Fibroblast of skin of scalp (primary cell): ENCODE measurements at regions not wholly inside any gene's neighbourhood (a gene's known extent, or its start where the extent isn't known, plus 50 kb on each side); places are given as distances from the start of the nearest gene placed in this dataset.
A peak's percentile ranks its signal among the peaks of the same experiment; 100 is the strongest.

Experiments
- DNase-seq: peaks from one replicate; pipeline ENCODE4 v3.0.0-alpha.2; 2013

- DNase-seq = no peak
These were observed 587.4 kb upstream of the MDFIC2 start for GRCh38 chr3:70899816-70900215.

DNA sequence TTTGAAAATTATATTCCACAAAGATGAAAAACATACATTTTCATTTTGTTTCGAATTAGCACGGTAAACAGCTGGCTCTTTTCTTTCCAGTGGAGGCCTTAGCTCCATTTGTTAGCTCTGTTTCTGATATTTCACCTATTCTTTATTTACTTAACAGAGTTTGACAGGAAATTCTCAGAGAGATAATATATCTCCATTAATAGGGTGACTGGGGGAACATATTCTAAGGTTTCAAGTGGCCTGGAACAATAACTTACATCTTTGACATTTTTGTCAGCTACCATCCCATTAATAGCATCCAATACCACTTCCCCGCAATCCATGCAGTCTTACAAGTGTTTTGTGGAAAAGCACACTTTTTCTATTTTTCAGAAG lies 577.6 kb upstream of the MDFIC2 start:
- DNase-seq = no peak

DNA sequence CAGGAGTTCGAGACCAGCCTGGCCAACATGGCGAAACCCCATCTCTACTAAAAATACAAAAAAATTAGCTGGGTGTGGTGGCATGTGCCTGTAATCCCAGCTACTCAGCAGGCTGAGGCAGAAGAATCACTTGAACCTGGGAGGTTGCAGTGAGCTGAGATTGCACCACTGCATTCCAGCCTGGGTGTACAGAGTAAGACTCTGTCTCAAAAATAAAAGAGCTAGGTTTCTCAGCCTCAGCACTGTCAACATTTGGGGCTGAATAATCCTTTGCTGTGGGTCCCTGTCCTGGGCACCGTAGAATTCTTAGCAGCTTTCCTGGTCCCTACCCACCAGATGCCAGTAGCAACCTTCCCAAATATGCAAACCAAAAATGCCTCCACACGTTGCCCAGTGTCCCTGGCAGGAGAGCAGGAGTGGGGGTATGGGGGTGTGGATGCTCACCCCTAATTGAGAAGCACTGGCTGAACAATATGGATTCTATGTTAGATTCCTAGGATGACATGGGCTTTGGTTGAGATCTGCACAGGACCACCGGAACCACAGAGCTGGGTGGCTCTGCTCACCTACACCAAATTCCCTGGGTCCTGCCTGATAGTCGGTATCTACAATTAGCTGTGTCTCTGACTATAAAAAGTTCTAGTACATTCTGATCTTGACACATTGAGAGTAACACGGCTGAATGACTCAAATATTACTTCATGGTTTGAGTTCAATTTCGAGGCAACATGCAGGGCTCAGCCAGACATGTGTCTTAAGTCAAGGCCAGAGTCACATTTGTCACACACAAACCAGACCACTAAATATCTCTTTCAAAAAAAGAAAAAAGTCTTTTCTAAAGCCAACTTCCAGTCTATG lies 577.0 kb upstream of the MDFIC2 start:
- peak; percentile 23 for DNase-seq

- no peak for DNase-seq
These were observed 573.2 kb upstream of the MDFIC2 start for GRCh38 chr3:70885636-70886035.

- peak; percentile 22 for DNase-seq
These were observed 569.7 kb upstream of the MDFIC2 start for GRCh38 chr3:70882104-70882503.

GRCh38 chr3:70880421-70880820 lies 568.0 kb upstream of the MDFIC2 start:
- DNase-seq = no peak

GRCh38 chr3:70876154-70876553 lies 563.7 kb upstream of the MDFIC2 start:
- DNase-seq = no peak

DNA sequence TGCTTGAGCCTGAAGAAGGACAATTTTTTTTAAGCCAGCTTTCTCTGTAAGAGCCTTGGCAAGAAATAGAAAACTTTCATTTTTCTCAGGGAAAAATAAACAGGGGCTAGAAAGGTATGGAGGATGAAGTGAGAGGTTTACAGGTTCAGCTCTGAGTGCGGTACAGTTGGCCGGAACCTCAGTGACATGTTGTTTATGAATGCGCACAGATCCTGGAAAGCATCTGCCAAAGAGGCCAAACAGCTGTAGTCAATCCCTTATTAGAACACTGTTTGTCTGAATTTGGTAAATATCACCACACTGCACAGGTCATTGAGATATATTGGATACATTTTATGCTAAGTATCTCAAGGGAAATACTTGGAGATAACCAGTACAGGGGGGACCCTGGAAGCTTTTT lies 561.8 kb upstream of the MDFIC2 start:
- DNase-seq = no peak

DNA sequence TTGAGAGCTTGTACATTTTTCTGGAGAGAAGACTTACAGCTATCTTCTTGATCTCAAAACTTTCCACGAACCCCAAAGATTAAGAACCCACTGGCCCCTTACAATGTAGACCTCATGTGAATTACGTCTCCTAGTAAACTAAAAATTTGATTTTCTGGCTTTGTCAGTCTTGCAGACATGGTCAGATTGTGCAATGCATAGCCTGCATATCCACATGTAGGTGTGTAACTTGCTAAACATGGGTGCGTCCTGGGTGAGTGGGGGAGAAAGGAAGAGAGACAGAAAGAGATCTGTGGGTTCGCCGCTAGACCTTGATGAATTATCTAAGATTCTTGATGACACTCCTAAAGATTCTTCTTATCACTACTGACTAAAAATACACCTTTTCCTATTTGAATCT lies 561.2 kb upstream of the MDFIC2 start:
- DNase-seq = no peak

DNA sequence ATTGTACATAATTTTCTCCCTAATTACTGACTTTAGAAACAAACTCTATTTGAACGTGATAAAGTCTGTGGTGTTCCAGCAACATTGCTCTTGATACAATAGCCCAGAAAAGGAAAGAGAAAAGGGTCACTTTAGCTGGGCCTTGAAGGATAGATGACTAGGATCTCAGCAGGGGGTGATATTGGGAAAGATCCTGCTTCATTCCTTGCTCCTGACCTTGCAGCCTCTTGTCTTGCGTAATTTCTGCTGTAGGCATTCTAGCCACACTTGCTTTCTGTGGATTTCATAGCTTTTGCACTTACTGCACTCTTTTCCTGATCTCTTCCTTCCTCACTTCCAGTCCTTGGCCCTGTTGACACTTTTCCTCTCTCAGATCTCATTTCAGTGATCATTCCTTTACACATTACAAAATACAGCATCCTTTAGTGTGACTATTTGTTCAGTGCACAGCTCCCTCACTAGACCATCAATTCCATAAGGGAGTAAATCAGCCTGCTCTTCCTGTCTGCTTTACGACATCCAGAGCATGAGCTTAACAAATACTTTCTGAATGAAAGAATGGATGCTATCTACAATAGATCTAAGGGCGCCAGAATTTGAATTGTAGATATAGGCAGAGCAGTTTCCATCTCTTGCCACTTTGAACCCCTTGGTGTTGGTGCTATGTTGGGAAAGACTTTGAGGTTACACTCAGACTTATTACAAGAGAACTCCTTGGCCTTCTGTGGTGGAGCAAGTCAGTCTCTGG lies 559.6 kb upstream of the MDFIC2 start:
- DNase-seq = peak; percentile 95

GRCh38 chr3:70870576-70870975 lies 558.1 kb upstream of the MDFIC2 start:
- DNase-seq = no peak

- no peak for DNase-seq
These were observed 556.1 kb upstream of the MDFIC2 start for GRCh38 chr3:70868561-70868960.

DNA sequence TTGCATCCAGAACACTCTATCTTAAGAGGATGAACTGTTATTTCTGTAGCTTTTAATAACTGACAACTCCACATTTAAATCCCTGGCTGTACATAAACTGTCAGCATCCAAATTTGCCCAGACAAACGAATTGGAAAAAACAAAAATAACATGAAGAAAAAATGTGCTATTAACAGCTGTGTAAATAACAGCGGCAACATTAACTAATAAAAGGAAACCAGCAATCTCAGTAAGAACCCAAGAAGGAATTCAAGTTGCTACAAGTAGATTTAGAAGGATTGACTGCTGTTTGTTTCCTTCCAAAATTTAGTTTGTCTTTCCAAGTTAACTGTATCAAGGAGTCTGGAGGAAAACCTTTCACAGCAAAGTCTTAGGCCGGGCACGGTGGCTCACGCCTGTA lies 550.6 kb upstream of the MDFIC2 start:
- no peak for DNase-seq

GRCh38 chr3:70861855-70862254 lies 549.4 kb upstream of the MDFIC2 start:
- no peak for DNase-seq

DNA sequence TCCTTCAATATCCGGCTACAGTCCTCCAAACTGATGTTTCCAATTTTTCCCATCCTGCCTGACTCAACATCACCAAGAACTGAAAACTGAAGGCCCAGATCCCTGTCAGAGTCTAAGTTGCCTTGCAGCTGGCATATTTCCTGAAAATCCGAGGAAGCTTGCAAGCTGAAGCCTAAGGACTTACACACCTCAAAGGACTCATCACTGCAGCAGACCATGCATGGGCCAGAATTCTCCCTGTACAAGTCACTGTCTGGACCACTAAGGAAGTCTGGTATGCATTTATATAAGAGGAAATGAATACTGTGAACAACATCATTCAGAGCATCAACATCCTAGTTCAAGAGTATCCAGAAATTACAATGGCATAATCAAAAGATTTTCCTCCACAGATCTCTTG lies 548.8 kb upstream of the MDFIC2 start:
- peak; percentile 89 for DNase-seq

DNA sequence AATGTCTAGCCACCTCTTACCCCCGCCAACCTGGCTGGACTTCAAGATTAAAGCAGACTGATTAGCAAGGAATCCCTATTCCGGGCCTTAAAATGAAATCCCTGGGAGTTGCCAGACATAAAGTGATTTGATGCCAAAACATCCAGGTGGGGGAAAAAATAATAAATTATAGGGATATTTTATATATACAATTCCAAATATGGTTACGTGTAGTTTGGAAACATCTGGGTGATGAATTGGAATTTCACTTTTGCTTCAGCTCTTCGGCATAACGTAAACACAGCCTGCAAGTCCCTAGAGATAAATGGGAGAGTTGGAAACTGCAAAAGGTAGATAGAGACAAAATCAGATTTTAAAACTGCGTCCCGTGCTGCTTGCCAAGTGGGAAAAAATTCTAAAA lies 545.5 kb upstream of the MDFIC2 start:
- DNase-seq = peak; percentile 52

DNA sequence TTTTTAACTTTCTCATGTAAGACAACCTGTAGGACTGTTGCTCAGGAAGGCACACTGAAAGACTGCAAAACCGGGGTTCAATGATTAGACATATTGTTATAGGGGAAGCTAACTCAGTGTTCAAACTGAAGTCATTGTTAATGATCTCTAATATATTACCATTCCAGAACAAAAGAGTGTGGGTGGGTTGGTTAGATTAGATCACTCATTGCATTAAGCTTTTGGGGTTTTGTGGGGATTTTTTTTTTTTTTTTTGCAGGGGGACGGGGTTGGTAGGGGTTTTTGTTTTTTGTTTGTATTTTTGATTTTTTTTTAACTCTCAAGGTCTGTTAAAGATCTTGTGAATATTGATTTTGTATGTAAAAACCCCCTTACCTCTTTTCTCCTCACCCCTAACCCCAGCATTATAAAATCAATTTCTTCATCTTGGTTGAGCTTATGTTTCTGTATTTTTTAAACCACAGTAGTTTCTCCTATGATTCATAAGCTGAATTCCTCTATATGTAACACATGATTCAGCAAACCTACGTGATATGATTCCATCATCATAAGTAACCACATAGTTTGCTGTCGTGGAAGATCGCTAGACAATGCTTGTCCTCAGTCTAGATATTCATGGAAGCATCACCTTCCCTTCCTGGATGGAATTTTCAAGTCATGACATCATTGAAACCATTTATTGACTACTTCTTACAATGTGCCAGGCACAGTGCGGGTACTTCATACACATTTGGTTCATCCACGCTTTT lies 544.1 kb upstream of the MDFIC2 start:
- peak; percentile 93 for DNase-seq

DNA sequence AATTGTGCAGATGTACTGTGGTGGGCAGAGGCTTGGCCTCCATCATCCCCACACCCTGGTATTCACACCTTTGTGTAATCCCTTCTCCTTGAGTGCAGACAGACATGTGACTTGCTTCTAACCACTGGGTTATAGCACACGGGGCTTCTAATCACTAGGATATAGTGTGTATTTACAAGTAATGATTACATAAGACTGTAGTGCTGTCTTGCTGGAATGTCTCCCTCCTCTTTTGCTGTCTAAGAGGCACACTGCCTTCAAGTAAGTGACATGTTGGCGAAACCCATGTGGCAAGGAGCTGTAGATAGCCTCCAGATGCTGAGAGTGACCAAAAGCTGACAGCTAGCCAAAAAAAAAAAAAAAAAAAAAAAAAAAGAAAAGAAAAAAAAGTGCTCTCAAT lies 542.7 kb upstream of the MDFIC2 start:
- DNase-seq = peak; percentile 26

DNA sequence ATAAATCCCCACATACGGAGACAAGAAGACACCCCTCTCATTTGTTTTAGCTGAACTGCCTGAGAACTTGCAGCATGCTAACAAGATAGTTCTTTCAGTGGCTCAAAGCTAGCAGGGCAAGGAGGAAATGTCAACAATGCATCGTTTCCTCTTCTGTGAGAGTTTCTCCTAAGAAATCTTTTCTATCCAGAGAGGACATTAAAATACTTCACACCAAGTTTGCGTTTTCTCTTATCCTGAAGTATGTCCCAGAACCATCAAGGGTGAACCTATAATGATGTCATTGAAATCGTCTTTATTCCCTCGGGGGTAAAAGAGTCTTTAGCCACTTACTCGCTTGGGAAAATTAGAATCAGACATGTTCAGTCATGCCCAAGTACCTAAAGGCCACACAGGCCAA lies 541.7 kb upstream of the MDFIC2 start:
- peak; percentile 36 for DNase-seq

- peak; percentile 76 for DNase-seq
These were observed 540.9 kb upstream of the MDFIC2 start for GRCh38 chr3:70853161-70853944.

GRCh38 chr3:70849911-70850699 lies 537.7 kb upstream of the MDFIC2 start:
- DNase-seq = peak; percentile 97
